Coronary artery (tissue), 2 donors: ENCODE measurements at regions not wholly inside any gene's neighbourhood (a gene's known extent, or its start where the extent isn't known, plus 50 kb on each side); places are given as distances from the start of the nearest gene placed in this dataset.

Experiments
- DNase-seq: peaks from one replicate; pipeline ENCODE4 v3.0.0-alpha.2; 2017; ENCODE audit warnings: low spot score
- H3K27ac ChIP-seq, 2 donors: fragments of 200-600 bp; sonication (generic); one replicate each; pipeline ENCODE4 v1.5.1; 2016 to 2019
- H3K4me3 ChIP-seq: fragments of 200-600 bp; sonication (generic); 2 replicates; pipeline ENCODE4 v1.5.1; 2016; ENCODE audit warnings: mild to moderate bottlenecking, moderate library complexity
- TF ChIP-seq, protein P1 (sequence below): fragments of 200-600 bp; sonication (generic); IDR thresholded peaks from one replicate; pipeline ENCODE4 v1.5.1; 2019; ENCODE audit warnings: antibody characterized with exemption

DNA sequence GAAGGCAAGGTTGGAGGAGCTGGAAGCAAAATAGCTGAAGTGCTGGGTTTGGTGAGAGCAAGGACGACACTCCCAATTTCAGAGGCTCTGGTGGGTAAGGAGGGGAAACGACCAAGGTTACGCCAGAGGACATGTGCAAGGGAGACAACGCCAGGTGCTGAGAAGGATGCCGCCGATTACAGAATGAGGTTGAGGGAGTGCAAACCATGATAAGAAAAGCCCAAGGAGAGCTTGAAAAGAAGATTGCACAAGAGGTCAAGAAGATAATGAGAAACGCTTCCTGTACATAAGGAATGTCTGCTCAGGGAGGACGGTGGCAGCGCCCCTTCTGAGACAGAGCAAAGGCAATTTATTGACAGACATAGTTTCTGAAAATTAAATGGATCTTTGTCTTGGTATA lies 382.0 kb upstream of the PROX1 start:
- Histone ChIP-seq H3K27ac (no peak overlapping the region), H3K4me3 (no peak overlapping the region)
- DNase-seq = no peak
- TF ChIP-seq, protein P1, sequence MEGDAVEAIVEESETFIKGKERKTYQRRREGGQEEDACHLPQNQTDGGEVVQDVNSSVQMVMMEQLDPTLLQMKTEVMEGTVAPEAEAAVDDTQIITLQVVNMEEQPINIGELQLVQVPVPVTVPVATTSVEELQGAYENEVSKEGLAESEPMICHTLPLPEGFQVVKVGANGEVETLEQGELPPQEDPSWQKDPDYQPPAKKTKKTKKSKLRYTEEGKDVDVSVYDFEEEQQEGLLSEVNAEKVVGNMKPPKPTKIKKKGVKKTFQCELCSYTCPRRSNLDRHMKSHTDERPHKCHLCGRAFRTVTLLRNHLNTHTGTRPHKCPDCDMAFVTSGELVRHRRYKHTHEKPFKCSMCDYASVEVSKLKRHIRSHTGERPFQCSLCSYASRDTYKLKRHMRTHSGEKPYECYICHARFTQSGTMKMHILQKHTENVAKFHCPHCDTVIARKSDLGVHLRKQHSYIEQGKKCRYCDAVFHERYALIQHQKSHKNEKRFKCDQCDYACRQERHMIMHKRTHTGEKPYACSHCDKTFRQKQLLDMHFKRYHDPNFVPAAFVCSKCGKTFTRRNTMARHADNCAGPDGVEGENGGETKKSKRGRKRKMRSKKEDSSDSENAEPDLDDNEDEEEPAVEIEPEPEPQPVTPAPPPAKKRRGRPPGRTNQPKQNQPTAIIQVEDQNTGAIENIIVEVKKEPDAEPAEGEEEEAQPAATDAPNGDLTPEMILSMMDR = no peak

DNA sequence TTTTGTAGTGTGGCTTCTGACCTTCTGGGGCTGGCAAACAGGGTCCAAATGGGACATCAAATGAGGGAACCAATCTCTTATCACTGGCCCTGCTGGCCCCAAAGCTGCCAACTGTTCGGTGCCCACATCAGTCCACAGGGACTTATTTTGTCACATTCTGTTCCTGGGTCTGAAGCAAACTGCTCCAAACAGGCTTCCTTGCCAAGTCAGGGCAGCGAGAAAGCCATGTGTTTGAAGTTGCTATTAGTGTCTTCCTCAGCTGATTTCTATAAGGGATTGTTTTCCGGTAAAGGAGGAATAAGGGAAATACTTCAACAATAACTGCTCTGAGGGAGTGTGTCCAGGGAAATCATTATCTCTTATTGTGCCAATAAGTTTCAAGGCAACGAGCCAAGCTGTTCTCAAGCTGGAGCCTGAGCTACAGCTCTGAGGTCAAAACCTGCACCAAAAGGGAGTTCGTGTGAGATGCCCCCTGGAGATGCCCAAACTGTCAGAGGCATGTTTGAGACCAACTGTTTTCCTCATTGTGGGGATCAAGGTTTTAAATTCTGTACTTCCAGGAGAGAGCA lies 381.4 kb upstream of the PROX1 start:
- no peak overlapping the region for H3K27ac ChIP-seq
- TF ChIP-seq, protein P1 = no peak
- DNase-seq = no peak
- no peak overlapping the region for H3K4me3 ChIP-seq

DNA sequence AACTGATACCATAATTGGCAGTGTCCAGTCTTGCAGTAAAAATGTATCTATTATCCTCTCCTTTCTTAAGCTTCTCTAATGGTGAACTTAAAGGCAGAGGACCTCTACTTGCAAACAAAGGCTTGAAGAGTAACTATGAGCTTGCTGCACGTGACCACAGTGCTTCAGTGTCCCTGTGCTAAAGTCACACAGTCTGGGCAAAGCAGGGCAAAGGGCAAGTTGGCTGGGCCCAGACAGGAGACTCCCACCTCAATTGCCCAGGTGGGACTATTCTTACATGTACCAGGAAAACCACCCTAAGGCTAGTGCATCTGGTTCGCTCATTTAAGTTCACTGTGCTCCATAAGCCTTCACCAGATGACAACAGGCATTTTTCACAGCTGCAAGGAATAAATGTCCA lies 374.2 kb upstream of the PROX1 start:
- TF ChIP-seq, protein P1 = no peak
- no peak for DNase-seq

DNA sequence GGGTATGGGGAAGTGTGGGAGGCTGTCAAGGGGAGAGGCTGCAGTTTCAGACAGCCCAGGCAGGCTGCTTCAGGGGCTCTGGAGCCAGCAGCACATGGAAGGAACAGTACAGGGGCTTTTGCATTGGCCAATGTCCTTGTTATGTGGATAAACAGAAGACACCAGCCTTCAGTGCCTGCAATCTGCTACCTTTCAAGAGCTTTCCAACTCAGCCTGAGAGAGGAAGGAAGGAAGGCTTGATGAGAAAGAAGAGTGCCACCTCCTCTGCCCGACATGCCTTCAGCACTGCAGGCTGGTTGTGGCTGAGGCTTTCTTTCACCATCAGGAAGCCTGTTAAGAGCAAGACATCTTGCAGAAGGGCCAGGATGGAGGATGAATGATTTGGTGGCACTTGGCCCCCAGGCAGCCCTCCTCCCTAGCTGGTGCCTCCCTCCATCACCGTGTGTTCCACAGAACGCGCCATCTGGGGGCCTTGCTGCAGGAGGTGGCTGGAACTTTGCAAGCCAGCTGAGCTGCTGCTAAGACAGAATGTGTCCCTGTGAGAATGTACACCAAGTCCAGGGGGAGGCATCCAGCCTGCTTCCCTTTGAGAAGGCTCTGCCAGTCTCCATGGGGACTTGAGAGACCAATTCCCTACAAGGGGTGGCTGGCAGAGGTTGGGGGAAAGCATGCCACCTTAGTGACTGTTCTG lies 372.4 kb upstream of the PROX1 start:
- Histone ChIP-seq H3K27ac (no peak overlapping the region), H3K4me3 (no peak overlapping the region)
- no peak for DNase-seq
- TF ChIP-seq, protein P1 = no peak

More for the DNA sequence above, 374.2 kb upstream of the PROX1 start:
- Histone ChIP-seq H3K4me3 (no peak overlapping the region), H3K27ac (no peak overlapping the region)

DNA sequence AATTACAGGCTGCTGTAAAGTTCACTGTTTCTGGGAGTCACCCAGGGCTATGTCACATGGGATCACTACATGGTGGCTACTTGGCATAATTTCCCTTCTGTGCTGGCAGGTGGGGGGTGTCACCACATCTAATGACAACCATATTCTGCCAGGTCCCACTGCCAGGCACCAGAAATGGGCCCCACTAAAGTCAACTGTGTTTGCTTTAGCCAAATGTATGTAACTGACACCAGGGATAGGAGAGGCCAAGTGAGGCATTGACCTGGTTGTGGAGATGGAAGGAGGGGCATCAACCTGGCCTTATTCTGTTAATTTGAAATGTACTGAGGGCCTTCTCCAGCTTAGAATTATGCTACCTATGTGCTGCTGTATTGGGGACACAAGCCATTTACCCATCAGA lies 370.6 kb upstream of the PROX1 start:
- H3K4me3 ChIP-seq = no peak overlapping the region
- TF ChIP-seq, protein P1 = no peak
- H3K27ac ChIP-seq = no peak overlapping the region
- no peak for DNase-seq

DNA sequence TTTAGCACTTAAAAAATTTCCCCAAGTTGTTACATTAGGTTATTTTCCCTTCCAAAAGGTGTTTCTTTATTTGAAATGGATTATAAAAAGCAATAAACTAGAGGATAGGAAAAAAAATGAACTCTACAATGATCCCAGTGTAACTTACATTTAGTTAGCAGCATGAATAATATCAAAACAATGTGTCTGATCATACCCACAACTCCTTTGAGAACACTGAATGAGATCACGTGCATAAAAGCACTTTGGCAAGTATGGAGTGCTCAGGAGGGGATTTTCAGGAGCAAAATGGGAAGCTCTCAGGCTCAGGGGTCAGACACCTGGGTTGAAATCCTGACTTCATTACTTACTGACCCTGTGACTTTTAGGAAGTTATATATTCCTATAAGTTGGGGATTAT lies 369.7 kb upstream of the PROX1 start:
- no peak overlapping the region for H3K27ac ChIP-seq
- DNase-seq = no peak

More for the DNA sequence above, 369.7 kb upstream of the PROX1 start:
- H3K4me3 ChIP-seq = no peak overlapping the region
- TF ChIP-seq, protein P1 = no peak
